ENCODE measurements at regions not wholly inside any gene's neighbourhood (a gene's known extent, or its start where the extent isn't known, plus 50 kb on each side); places are given as distances from the start of the nearest gene placed in this dataset.
"Not testable (repeated sequence)": the region's sequence is repeated elsewhere in the genome, so short reads cannot be mapped to it uniquely, and the experiment has no call there.

DNA sequence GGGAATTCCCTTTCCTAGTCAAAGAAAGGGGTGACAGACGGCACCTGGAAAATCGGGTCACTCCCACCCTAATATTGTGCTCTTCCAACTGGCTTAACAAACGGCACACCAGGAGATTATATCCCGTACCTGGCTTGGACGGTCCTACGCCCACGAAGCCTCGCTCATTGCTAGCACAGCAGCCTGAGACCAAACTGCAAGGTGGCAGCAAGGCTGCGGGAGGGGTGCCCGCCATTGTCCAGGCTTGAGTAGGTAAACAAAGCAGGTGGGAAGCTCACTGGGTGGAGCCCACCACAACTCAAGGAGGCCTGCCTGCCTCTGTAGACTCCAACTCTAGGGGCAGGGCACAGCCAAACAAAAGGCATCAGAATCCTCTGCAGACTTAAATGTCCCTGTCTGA, 457.8 kb upstream of the PIK3R1 start:
- not testable (repeated sequence) for DNase-seq (ENCODE audit: low read depth)

DNA sequence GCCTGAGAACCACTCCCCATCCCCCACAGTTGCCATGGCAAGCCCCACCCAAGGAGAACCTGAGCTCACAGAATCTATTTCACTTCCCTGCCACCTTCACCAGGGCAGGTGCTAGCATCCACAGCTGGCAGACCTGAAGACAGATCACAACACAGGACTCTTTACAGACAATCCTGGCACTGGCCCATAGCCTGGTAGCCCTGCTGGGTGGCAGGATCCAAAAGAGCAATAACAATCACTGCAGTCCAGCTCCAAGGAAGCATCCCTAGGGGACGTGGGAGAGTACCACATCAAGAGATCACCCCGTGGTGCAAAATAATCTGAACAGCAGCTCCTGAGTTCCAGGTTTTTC, 463.2 kb upstream of the PIK3R1 start:
- DNase-seq (ENCODE audit: low read depth), result no peak

DNA sequence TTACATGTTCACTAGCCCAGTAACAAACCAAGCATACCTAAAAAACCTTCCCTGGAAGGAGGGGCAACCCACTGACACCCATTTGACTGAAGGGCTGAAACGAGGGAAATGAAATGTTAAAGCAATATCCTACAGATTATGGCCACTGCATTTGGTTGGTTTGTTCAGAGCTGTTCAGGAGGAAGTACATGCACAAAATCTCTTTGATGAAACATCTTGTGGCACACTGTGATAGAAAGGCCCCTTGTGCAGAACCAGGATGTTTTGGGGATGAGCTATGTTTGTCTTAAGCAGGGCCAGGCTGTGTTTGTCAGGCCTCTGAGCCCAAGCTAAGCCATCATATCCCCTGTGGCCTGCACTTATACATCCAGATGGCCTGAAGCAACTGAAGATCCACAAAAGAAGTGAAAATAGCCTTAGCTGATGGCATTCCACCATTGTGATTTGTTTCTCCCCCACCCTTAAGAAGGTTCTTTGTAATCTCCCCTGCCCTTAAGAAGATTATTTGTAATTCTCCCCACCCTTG, 467.3 kb upstream of the PIK3R1 start:
- DNase-seq (ENCODE audit: low read depth), result no peak

DNA sequence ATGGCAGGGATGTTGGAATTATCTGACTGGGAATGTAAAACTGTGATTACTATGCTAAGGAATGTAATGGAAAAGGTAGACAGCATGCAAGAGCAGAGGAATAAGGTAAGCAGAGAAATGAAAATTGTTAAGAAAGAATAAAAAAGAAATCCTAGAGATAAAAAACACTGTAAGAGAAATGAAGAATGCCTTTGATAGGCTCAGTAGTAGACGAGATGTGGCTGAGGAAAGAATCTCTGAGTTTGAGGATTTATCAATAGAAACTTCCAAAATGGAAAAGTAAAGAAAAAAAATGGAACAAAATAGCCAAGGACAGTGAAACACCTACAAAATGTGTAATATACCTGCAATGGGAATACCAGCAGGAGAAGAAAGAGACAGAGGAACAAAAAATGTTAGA, 468.5 kb upstream of the PIK3R1 start:
- no peak for DNase-seq (ENCODE audit: low read depth)

DNA sequence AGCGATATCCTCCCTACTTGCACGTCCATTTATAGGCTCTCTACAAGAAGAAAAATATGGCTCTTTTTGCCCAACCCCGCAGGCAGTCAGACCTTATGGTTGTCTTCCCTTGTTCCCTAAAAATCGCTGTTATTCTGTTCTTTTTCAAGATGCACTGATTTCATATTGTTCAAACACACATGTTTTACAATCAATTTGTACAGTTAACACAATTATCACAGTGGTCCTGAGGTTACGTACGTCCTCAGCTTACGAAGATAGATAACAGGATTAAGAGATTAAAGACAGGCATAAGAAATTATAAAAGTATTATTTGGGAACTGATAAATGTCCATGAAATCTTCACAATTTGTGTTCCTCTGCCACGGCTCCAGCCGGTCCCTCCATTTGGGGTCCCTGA, 468.9 kb upstream of the PIK3R1 start:
- not testable (repeated sequence) for DNase-seq (ENCODE audit: low read depth)

GRCh38 chr5:67746103-67746502, 469.5 kb upstream of the PIK3R1 start:
- DNase-seq (ENCODE audit: low read depth), result no peak

- no peak for DNase-seq (ENCODE audit: low read depth)
Measured at GRCh38 chr5:67732921-67733320, 482.6 kb upstream of the PIK3R1 start.

DNA sequence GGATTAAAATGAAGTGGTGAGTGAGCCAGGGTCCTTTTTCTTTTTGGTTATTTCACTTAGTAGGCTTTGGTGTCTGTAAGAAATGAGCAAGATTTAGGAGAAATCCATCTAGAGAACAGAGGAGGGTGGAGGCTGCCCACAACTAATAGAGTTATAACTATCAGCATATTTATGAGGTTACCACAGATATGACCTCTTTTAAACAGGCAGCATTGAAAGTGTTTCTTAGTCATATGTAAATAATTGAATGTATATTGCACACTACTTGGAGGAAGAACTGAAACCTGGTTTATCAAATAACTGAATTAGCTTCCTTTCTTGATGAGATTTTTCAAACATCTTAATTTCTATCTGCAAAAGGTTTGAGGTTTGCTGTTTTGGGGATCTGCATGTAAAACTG, 483.1 kb upstream of the PIK3R1 start:
- no peak for DNase-seq (ENCODE audit: low read depth)

DNA sequence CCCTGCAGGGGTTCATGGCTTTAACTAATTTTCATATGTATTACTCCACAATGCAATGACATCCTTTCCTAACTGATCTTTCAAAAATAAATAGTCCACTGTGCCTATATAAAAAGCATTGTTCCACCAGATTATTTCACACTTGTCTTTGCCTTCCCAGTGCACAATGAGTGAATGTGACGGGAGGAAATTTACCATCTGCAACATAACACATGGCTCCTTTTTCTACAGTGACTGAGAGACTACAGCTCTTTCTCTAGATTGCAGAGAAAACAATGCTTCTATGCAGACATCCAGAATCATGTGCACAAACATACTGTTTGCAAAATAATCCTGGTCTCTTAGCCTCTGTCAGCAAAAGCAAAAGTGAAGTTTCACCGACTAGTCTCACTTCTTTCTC, 483.7 kb upstream of the PIK3R1 start:
- no peak for DNase-seq (ENCODE audit: low read depth)

GRCh38 chr5:67730917-67731474, 484.6 kb upstream of the PIK3R1 start:
- DNase-seq (ENCODE audit: low read depth), result no peak

DNA sequence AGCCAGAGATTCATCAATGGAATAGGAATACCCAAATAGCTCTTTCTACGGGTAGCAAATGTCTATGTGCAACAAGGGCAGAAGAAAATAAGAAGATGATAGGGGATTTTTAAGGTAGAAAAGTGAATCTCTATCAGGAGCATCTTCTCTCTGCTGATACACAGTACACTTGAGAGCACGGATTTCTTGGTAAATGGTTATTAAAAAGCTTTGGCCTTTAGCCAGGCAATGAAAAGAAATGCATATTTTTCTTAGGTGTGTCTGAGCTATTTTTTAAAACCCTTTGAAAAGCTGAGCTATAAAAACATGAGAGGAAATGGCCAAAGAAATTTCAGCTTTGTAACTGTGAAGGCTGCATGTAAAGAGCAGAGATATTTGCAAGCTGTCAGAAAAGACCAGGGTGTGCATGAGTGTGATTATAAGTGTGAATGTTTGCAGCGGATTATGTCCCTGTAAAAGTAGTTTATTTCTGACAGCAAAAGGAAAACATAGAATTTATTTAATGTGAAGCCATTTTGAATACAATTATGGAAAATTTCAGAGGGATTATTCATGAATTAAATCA, 487.1 kb upstream of the PIK3R1 start:
- no peak for DNase-seq (ENCODE audit: low read depth)

- no peak for DNase-seq (ENCODE audit: low read depth)
Measured at GRCh38 chr5:67725604-67726003, 490.0 kb upstream of the PIK3R1 start.

- DNase-seq (ENCODE audit: low read depth), result no peak
Measured at GRCh38 chr5:67724412-67725135, 491.0 kb upstream of the PIK3R1 start.

DNA sequence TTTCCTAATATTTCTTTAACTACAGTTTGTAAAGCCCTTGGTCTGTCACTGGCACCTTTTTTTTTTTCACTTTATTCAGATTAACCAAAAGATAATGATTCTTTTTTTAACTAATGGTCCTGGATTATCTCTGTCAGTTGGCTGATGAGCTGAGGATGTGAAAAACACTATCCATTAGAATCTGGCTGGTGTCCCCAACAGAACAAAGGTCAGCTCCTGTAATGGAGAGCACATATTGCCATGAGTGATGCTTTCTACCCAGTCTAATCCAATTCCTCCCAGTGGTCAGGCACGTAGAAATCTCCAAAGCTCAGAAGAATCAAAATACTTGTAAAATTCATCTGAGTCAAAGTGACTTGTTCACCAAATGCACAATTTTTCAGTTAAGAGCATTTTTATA, 491.7 kb upstream of the PIK3R1 start:
- DNase-seq (ENCODE audit: low read depth), result no peak

GRCh38 chr5:67722582-67722981, 493.0 kb upstream of the PIK3R1 start:
- not testable (repeated sequence) for DNase-seq (ENCODE audit: low read depth)

- DNase-seq (ENCODE audit: low read depth), result no peak
Measured at GRCh38 chr5:67720162-67720772, 495.3 kb upstream of the PIK3R1 start.

DNA sequence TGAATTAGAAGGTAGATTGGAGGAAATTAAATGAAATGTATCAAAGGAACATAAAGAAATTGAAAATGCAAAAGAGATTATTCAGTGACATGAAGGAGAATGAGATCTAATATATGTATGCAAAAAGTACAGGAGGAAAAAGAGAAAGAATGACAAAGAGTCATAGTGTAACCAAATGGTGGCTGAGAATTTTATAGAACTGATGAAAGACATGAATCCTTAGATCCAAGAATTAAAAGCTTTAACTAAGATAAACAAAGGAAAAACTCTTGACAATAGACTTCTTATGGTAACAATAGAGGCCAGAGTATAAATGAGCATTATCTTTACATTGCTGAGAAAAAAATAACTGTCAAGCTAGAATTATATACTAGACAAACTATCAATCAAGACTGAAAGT, 505.4 kb upstream of the CD180 start:
- no peak for DNase-seq (ENCODE audit: low read depth)

DNA sequence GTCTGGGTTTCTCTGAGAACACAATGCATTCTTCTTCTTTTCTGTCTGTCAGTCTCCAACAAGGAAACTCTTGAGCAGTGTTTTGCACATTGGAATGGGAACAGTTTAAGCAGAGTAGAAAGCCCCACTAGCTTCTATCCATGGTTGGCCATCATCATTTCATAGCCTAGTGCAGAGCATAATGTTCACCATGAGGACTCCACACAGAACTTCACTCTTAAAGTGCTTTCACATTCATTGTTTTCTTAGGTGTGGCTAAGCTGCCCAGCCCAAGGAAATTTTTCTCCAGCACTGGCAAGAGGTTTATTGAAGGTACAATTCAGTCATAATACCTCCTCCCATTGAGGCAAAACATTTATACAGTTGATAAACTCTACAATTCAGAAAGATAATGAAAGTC, 503.0 kb upstream of the CD180 start:
- no peak for DNase-seq (ENCODE audit: low read depth)

DNA sequence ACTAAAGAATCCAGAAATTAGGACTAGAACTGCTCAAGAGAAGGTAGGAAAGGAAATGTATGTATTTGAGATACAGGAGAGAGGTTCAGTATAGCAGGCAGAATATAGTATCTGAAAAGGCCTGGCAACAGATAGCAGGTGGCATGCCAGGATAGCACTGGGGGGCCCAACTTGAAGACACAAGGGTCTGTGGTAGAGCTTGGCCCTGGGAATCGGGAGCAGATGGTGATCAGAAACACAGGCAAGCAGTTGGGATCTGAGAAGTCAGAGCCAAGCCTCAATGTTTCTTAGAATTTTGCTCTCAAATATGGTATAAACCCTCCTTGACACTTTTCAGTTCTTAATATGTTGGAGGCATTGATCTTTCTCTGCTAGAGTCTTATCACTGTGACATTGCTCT, 499.8 kb upstream of the CD180 start:
- no peak for DNase-seq (ENCODE audit: low read depth)

- no peak for DNase-seq (ENCODE audit: low read depth)
Measured at GRCh38 chr5:67695369-67695768, 498.8 kb upstream of the CD180 start.

- no peak for DNase-seq (ENCODE audit: low read depth)
Measured at GRCh38 chr5:67694810-67695191, 498.2 kb upstream of the CD180 start.

DNA sequence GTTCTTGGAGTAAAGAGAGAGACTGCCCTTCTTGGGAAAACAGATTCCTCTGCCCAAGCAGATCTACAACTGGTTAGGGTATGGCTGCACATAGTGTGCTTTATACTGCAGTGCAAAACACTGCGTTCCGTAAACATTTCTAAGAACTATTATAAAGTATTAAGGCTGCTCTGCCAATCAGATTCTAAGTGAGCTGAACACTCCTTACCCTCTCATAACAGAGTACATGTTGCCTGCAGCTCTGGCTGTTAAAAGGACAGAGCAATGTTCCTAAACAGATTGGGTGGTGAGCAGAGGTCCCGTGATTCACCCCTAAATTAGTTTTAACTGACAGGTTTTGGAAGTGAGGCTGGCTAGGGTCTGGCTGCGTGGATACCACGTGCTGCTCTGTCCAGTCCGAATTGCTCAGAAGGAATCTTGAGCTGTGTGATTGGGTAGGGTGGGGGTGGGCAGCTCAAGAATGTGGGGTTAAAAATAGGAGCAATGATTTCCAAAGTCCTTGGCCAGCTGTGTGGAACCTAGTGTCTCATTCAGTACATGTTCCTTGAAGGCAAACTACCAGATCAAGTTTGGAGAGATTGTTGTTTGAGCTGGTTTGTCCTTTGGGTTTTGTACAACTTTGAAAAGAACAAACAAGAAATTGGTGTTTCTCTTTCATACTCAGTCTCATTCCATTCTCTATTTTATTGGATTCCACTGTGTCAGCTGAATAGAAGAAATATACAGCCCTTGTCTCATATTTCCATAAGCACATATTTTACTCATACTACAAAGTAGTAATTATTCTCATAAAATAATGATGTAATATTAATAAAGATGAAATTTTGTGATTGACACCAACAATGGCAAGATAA, 497.6 kb upstream of the CD180 start:
- DNase-seq (ENCODE audit: low read depth), result no peak
